ENCODE measurements at regions not wholly inside any gene's neighbourhood (a gene's known extent, or its start where the extent isn't known, plus 50 kb on each side); places are given as distances from the start of the nearest gene placed in this dataset.

DNA sequence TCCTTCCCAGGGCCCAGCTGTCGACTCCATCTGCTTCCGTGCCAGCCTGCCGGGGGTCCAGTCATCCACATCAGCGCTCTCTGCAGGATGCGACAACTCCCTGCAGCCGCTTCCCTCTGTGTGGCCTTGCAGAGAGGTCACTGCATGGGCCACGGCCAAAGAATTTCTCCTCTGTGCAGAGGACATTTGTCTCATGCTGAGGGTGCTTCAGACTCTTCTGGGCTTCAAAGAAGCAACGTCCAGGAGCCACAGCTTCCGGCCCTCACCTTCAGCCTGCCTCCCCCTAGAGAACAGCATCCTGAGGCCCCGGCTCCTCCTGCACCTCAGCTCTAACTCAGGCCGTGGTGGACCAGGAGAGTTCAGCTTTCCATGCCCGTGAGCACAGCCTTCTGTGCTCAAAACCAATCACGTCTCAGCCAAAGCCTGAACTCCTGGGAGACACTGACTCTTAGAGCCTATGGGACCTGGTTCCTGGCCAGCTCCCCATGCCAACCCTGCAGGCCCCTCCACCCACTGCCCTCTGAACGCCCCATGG lies 258.9 kb downstream of the BRD1 start:
- no peaks in the 10 kb centered on the region for H3K4me1 ChIP-seq
- peak in 2 of 4 donors; percentile 19 to 46 for DNase-seq
- no peak overlapping the region for H3K27ac ChIP-seq
- H3K9me3 ChIP-seq, result no peaks in the 10 kb centered on the region
- ATAC-seq, result no peak
- TF ChIP-seq, protein P1, sequence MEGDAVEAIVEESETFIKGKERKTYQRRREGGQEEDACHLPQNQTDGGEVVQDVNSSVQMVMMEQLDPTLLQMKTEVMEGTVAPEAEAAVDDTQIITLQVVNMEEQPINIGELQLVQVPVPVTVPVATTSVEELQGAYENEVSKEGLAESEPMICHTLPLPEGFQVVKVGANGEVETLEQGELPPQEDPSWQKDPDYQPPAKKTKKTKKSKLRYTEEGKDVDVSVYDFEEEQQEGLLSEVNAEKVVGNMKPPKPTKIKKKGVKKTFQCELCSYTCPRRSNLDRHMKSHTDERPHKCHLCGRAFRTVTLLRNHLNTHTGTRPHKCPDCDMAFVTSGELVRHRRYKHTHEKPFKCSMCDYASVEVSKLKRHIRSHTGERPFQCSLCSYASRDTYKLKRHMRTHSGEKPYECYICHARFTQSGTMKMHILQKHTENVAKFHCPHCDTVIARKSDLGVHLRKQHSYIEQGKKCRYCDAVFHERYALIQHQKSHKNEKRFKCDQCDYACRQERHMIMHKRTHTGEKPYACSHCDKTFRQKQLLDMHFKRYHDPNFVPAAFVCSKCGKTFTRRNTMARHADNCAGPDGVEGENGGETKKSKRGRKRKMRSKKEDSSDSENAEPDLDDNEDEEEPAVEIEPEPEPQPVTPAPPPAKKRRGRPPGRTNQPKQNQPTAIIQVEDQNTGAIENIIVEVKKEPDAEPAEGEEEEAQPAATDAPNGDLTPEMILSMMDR (IDR thresholded peaks at IDR 0.05), result no peak
- intact Hi-C loops (cut with DNase I), result no loop called here
- H3K36me3 ChIP-seq, result no peaks in the 10 kb centered on the region
- H3K27me3 ChIP-seq, result no peaks in the 10 kb centered on the region
- H3K4me3 ChIP-seq, result no peak overlapping the region

DNA sequence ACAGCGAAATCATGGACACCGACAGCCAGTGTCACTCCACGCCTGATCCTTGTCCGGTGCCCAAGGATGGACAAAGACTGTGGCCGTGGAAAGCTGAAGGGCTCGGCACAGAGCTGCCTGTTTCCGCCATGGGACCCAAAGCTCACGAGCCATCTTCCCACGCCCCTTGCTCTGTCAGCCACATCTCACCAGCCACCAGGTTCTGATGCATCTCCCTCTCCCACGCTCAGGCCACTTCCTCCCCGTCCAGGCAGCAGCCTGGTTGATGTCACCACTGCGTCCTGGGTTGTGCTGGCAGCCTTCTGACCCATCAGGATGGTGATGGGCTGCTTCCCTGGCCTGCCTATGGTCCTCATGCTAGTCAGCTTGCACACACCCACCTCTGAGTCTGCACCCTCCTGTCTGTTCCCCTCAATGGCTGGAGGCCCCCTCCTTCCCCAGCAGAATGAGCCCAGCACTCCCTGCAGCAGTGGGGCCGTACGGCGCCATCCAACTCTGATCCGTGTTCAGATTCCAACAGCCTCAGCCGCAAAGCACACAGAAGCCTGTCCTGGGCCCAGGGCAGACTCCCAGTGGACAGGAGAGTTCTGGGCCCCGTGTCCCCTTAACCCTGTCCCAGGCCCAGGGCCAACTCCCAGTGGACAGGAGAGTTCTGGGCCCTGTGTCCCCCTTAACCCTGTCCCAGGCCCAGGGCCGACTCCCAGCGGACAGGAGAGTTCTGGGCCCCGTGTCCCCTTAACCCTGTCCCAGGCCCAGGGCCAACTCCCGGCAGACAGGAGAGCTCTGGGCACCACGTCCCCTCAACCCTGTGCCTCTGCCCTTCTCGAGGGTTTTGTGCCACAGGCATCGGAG lies 259.5 kb downstream of the BRD1 start:
- Histone ChIP-seq H3K36me3 (no peaks in the 10 kb centered on the region), H3K4me1 (no peaks in the 10 kb centered on the region), H3K4me3 (no peak overlapping the region), H3K27ac (no peak overlapping the region), H3K27me3 (no peaks in the 10 kb centered on the region), H3K9me3 (no peaks in the 10 kb centered on the region)
- intact Hi-C loops (cut with DNase I), result no loop called here
- ATAC-seq, result no peak
- peak in 3 of 4 donors; percentile 13 to 44 (median 25) for DNase-seq
- TF ChIP-seq, protein P1 (IDR thresholded peaks at IDR 0.05), result no peak

- H3K27ac ChIP-seq, result no peak overlapping the region
- intact Hi-C loops (cut with DNase I), result no loop called here
- no peaks in the 10 kb centered on the region for H3K4me1 ChIP-seq
- TF ChIP-seq, protein P1 (IDR thresholded peaks at IDR 0.05), result no peak
- H3K27me3 ChIP-seq, result no peaks in the 10 kb centered on the region
- no peak overlapping the region for H3K4me3 ChIP-seq
- ATAC-seq (no peak), DNase-seq (peak in 2 of 4 donors; percentile 8 to 37)
- H3K9me3 ChIP-seq, result no peaks in the 10 kb centered on the region
- no peaks in the 10 kb centered on the region for H3K36me3 ChIP-seq
Measured at GRCh38 chr22:49566693-49567092, 261.0 kb downstream of the BRD1 start.

- H3K27ac ChIP-seq, result no peak overlapping the region
- no peak overlapping the region for H3K4me3 ChIP-seq
- TF ChIP-seq, protein P1 (IDR thresholded peaks at IDR 0.05), result no peak
- H3K9me3 ChIP-seq, result no peaks in the 10 kb centered on the region
- H3K4me1 ChIP-seq, result no peaks in the 10 kb centered on the region
- intact Hi-C loops (cut with DNase I), result no loop called here
- H3K36me3 ChIP-seq, result no peaks in the 10 kb centered on the region
- H3K27me3 ChIP-seq, result no peaks in the 10 kb centered on the region
- DNase-seq, result peak in 2 of 4 donors; percentile 16 to 58
- ATAC-seq, result no peak
Measured at GRCh38 chr22:49566141-49566541, 261.5 kb downstream of the BRD1 start.

DNA sequence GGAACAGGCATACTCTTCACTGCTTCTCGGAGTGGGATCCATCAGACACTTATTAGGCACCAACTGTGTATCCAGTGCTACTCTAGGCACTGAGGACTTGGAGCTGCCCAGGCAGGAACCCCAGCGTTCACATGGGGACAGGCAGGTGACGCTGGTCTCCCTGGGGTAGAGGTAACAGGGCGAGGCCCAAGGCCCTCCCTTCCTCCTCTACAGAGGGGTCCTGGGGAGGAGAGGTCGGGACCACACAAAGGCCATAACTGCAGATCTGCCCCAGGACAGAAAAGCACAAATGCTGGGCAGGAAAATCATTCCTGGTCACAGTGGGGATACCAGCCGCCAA lies 262.2 kb downstream of the BRD1 start:
- no peaks in the 10 kb centered on the region for H3K4me1 ChIP-seq
- DNase-seq, result peak in 1 of 4 donors; percentile 13

More for the DNA sequence above, 262.2 kb downstream of the BRD1 start:
- H3K27me3 ChIP-seq, result no peaks in the 10 kb centered on the region
- H3K4me3 ChIP-seq, result no peak overlapping the region
- TF ChIP-seq, protein P1 (IDR thresholded peaks at IDR 0.05), result no peak
- ATAC-seq, result no peak
- H3K27ac ChIP-seq, result no peak overlapping the region
- no peaks in the 10 kb centered on the region for H3K36me3 ChIP-seq
- no peaks in the 10 kb centered on the region for H3K9me3 ChIP-seq
- intact Hi-C loops (cut with DNase I), result no loop called here

Data from left lung (tissue), 4 donors.